Transverse colon (tissue), 4 donors: ENCODE measurements at regions not wholly inside any gene's neighbourhood (a gene's known extent, or its start where the extent isn't known, plus 50 kb on each side); places are given as distances from the start of the nearest gene placed in this dataset.

ENCODE experiments used
- CTCF ChIP-seq, 5 experiments: fragments of 200-600 bp in 3 of 5; fragments of 450-650 bp in 2 of 5; sonication (generic) in 3 of 5; IDR thresholded peaks; 1 replicate in 2 of 5; 2 replicates in 3 of 5; pipeline ENCODE4 v1.5.1; 2016 to 2017; ENCODE audit warnings: antibody characterized with exemption in 5 of 5, inconsistent platforms in 3 of 5, mild to moderate bottlenecking in 2 of 5, moderate library complexity in 1 of 5
- EP300 ChIP-seq: sonication (generic); formaldehyde crosslinking; IDR thresholded peaks from one replicate; pipeline ENCODE4 v1.6.1; 2017; ENCODE audit warnings: antibody characterized with exemption, low read depth
- POLR2A ChIP-seq: fragments of 450-650 bp; IDR thresholded peaks from one replicate; pipeline ENCODE4 v1.6.1; 2016; ENCODE audit warnings: antibody characterized with exemption, mild to moderate bottlenecking, moderate library complexity
- POLR2AphosphoS5 ChIP-seq, 3 donors: sonication (generic); formaldehyde crosslinking; IDR thresholded peaks; one replicate each; pipeline ENCODE4 v1.6.1; 2016; ENCODE audit warnings: antibody characterized with exemption in 3 of 3

- TF ChIP-seq EP300 (no peak), CTCF (IDR thresholded peaks at IDR 0.05) (no peak), POLR2A (no peak), POLR2AphosphoS5 (IDR thresholded peaks at IDR 0.05) (no peak)
Measured at GRCh38 chr2:120509213-120509815, 163.4 kb downstream of the INHBB start.
